AG04450 (cell line): ENCODE measurements at regions not wholly inside any gene's neighbourhood (a gene's known extent, or its start where the extent isn't known, plus 50 kb on each side); places are given as distances from the start of the nearest gene placed in this dataset.
"Not testable (repeated sequence)": the region's sequence is repeated elsewhere in the genome, so short reads cannot be mapped to it uniquely, and the experiment has no call there.

Source experiments
- CTCF ChIA-PET: fragments of 300-600, 350-600 bp; formaldehyde crosslinking; extraction: SDS; loops from one replicate; lab custom pipeline; 2022; ENCODE audit warnings: antibody characterized with exemption, inconsistent platforms; lab: Charles Lee
- POLR2A ChIA-PET: fragments of 350-600 bp; formaldehyde crosslinking; extraction: SDS; loops from one replicate; lab custom pipeline; 2021; ENCODE audit warnings: antibody characterized with exemption, inconsistent platforms; lab: Yijun Ruan, JAX
- DNase-seq: peaks from one replicate; pipeline ENCODE4 v3.0.0-alpha.2; 2011; ENCODE audit warnings: low read depth, low spot score
- H3K27ac ChIP-seq: one replicate; pipeline ENCODE4 v1.5.1; 2012; ENCODE audit warnings: low read depth, low read length, control low read depth
- H3K27me3 ChIP-seq: one replicate; pipeline ENCODE4 v1.6.0; 2012; ENCODE audit warnings: low read length; ENCODE audit not compliant: control insufficient read depth, insufficient read depth
- H3K4me3 ChIP-seq: 2 replicates; pipeline ENCODE4 v1.5.1; 2011; ENCODE audit warnings: mild to moderate bottlenecking, low read depth, low read length, control low read depth
- H3K9me3 ChIP-seq: 2 replicates; pipeline ENCODE4 v1.5.1; 2012; ENCODE audit warnings: low read length; ENCODE audit not compliant: control insufficient read depth, insufficient read depth
- TF ChIP-seq, protein P1 (sequence below): IDR thresholded peaks from 2 replicates; pipeline ENCODE4 v1.5.1; 2011; ENCODE audit warnings: low read depth, low read length, control low read depth, inconsistent platforms

DNA sequence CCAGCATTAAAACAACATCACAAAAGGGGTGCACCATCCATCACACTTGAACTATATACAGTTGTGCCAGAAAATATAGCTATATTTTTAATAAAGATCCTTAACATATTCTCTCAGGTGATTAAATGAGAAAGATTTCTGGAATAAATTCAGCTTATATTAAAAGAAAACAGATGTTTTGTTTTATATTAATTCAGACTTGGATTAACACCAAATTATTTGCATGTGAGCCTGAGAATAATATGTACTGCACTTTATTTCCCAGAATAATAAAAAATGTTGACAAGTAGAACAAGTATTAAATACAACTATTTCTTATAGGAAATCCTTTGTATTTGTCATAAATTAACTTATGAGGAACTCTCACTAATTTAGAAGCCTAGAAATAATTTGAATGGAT is 1467.4 kb downstream of the RAPGEF2 start:
- CTCF ChIA-PET, result no interaction called here
- Histone ChIP-seq H3K27me3 (no peaks in the 10 kb centered on the region), H3K9me3 (peaks cover 4% of the 10 kb centered on the region; the same call in 1 of the 2 replicates), H3K27ac (no peak overlapping the region), H3K4me3 (no peak overlapping the region)
- POLR2A ChIA-PET, result no interaction called here
- TF ChIP-seq, protein P1, sequence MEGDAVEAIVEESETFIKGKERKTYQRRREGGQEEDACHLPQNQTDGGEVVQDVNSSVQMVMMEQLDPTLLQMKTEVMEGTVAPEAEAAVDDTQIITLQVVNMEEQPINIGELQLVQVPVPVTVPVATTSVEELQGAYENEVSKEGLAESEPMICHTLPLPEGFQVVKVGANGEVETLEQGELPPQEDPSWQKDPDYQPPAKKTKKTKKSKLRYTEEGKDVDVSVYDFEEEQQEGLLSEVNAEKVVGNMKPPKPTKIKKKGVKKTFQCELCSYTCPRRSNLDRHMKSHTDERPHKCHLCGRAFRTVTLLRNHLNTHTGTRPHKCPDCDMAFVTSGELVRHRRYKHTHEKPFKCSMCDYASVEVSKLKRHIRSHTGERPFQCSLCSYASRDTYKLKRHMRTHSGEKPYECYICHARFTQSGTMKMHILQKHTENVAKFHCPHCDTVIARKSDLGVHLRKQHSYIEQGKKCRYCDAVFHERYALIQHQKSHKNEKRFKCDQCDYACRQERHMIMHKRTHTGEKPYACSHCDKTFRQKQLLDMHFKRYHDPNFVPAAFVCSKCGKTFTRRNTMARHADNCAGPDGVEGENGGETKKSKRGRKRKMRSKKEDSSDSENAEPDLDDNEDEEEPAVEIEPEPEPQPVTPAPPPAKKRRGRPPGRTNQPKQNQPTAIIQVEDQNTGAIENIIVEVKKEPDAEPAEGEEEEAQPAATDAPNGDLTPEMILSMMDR, result no peak
- DNase-seq, result no peak

GRCh38 chr4:160574272-160574671 is 1471.4 kb downstream of the RAPGEF2 start:
- POLR2A ChIA-PET, CTCF ChIA-PET, H3K27ac ChIP-seq: not testable (repeated sequence)

GRCh38 chr4:160580581-160580980 is 1477.7 kb downstream of the RAPGEF2 start:
- no peaks in the 10 kb centered on the region for H3K27me3 ChIP-seq
- TF ChIP-seq, protein P1, result no peak
- H3K4me3 ChIP-seq, result no peak overlapping the region
- CTCF ChIA-PET, result no interaction called here
- no peak for DNase-seq
- H3K9me3 ChIP-seq, result no peaks in the 10 kb centered on the region
- POLR2A ChIA-PET, result no interaction called here
- no peak overlapping the region for H3K27ac ChIP-seq

More at GRCh38 chr4:160574272-160574671, 1471.4 kb downstream of the RAPGEF2 start:
- not testable (repeated sequence) for H3K27me3 ChIP-seq, DNase-seq, H3K9me3 ChIP-seq, H3K4me3 ChIP-seq

DNA sequence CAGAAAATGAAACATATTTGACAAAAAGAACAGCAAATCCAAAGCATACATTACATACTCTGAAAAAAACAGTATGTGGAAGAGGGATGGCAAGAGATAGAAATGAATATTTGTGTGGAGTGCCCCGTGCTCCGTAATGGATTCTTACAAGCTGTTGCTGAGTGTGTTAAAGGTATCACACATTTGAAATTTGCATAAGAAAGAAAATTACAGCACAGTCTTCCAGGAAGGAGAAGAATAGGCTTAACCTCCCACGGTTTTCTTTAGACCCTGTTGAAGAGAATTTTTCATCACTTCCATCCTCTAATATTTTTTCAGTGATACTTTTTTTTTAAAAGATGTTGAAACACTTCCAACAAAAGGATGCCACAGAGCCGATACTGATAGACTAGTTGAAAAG is 1489.4 kb downstream of the RAPGEF2 start:
- H3K4me3 ChIP-seq, result no peak overlapping the region
- TF ChIP-seq, protein P1, result no peak
- H3K27me3 ChIP-seq, result no peaks in the 10 kb centered on the region
- H3K27ac ChIP-seq, result no peak overlapping the region
- H3K9me3 ChIP-seq, result peaks cover 3% of the 10 kb centered on the region; the same call in 1 of the 2 replicates
- ChIA-PET POLR2A (no interaction called here), CTCF (no interaction called here)
- no peak for DNase-seq

DNA sequence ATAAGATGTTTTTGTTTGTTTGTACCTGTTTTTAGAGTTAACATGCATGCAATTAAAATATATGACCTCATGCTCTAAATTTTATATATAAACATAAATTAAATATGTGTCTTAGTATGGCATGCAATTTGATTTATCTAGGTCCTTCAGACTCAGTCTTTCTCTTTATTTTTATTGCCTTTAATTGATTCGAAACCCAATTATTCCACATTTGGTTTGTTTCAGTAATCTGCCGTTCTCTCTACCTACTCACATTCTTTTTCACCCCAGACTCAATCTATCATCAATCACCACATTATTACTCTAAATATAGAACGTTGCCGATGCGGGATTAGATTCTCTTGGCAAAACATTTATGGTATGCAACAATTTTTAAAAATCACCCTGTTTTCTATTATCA is 1492.8 kb downstream of the RAPGEF2 start:
- Histone ChIP-seq H3K27me3 (no peaks in the 10 kb centered on the region), H3K4me3 (no peak overlapping the region), H3K9me3 (0 out of 2 replicates have a peak, but pooled peaks cover 3% of the 10 kb centered on the region), H3K27ac (no peak overlapping the region)
- TF ChIP-seq, protein P1, result no peak
- DNase-seq, result no peak
- POLR2A ChIA-PET, result no interaction called here
- CTCF ChIA-PET, result no interaction called here

GRCh38 chr4:160604541-160604940 is 1501.7 kb downstream of the RAPGEF2 start:
- no peaks in the 10 kb centered on the region; the same call in none of the 2 replicates for H3K9me3 ChIP-seq
- ChIA-PET CTCF (no interaction called here), POLR2A (no interaction called here)
- DNase-seq, result no peak
- H3K27ac ChIP-seq, result no peak overlapping the region
- TF ChIP-seq, protein P1, result no peak
- H3K4me3 ChIP-seq, result no peak overlapping the region
- no peaks in the 10 kb centered on the region for H3K27me3 ChIP-seq
